ENCODE measurements at regions not wholly inside any gene's neighbourhood (a gene's known extent, or its start where the extent isn't known, plus 50 kb on each side); places are given as distances from the start of the nearest gene placed in this dataset.

DNA sequence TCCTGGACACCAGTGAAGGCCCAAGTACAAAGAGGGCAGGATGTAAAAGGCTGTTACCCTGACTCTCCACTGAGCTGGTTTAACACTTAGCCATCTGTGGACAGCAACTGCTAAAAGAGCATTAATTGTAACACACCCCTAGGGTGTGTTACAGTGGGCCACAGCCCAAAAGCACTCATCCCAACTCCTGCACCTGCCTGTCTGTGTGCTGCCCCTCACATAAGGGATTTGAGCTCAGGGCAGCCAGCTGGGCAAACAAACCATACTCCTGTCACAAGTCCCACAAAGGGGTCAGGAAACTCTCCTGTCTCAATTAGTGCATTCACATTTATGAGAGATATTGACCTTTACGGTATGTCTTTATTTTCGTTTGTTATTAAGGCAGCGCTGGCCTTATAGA is 833.1 kb upstream of the NXPH2 start:
- H2AFZ ChIP-seq (ENCODE audit: low read length) = no peak overlapping the region
- no peak overlapping the region for H3K4me2 ChIP-seq (ENCODE audit: low read length)
- H3K79me2 ChIP-seq (ENCODE audit: low read length) = no peaks in the 10 kb centered on the region
- no peak overlapping the region for H3K4me3 ChIP-seq (ENCODE audit: low read length)
- CTCF ChIA-PET = no interaction called here
- H3K9me2 ChIP-seq (replicated peaks; ENCODE audit: low read length) = no peaks in the 10 kb centered on the region
- TF ChIP-seq, protein P1, sequence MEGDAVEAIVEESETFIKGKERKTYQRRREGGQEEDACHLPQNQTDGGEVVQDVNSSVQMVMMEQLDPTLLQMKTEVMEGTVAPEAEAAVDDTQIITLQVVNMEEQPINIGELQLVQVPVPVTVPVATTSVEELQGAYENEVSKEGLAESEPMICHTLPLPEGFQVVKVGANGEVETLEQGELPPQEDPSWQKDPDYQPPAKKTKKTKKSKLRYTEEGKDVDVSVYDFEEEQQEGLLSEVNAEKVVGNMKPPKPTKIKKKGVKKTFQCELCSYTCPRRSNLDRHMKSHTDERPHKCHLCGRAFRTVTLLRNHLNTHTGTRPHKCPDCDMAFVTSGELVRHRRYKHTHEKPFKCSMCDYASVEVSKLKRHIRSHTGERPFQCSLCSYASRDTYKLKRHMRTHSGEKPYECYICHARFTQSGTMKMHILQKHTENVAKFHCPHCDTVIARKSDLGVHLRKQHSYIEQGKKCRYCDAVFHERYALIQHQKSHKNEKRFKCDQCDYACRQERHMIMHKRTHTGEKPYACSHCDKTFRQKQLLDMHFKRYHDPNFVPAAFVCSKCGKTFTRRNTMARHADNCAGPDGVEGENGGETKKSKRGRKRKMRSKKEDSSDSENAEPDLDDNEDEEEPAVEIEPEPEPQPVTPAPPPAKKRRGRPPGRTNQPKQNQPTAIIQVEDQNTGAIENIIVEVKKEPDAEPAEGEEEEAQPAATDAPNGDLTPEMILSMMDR (conservative IDR thresholded peaks at IDR 0.05; ENCODE audit: low read depth, low read length) = no peak
- TF ChIP-seq EZH2phosphoT487 (IDR thresholded peaks at IDR 0.05; ENCODE audit: borderline replicate concordance, low read length) (no peak), EZH2 (IDR thresholded peaks at IDR 0.05; ENCODE audit: low read length, unreplicated experiment) (no peak)
- POLR2A ChIA-PET (ENCODE audit: unreplicated experiment) = no interaction called here
- no peak overlapping the region for H3K9ac ChIP-seq (ENCODE audit: low read length)
- ATAC-seq = no peak
- no peaks in the 10 kb centered on the region for H4K20me1 ChIP-seq (ENCODE audit: low read length)
- no peak overlapping the region for H3K27ac ChIP-seq (ENCODE audit: low read length)
- H3K9me3 ChIP-seq (ENCODE audit: low read length) = no peaks in the 10 kb centered on the region
- DNase-seq = no peak
- no peaks in the 10 kb centered on the region; the same call in 1 of the 2 replicates for H3K4me1 ChIP-seq (ENCODE audit: insufficient read depth, low read length)
- no TSS peak for BruUV-seq (replicated peaks)
- H3K36me3 ChIP-seq (ENCODE audit: low read depth, low read length) = no peaks in the 10 kb centered on the region
- H3K27me3 ChIP-seq (ENCODE audit: low read length) = no peaks in the 10 kb centered on the region
- intact Hi-C loops (cut with micrococcal nuclease) = no loop called here
- no peaks in the 10 kb centered on the region for H3F3A ChIP-seq (ENCODE audit: low read length, unreplicated experiment)

DNA sequence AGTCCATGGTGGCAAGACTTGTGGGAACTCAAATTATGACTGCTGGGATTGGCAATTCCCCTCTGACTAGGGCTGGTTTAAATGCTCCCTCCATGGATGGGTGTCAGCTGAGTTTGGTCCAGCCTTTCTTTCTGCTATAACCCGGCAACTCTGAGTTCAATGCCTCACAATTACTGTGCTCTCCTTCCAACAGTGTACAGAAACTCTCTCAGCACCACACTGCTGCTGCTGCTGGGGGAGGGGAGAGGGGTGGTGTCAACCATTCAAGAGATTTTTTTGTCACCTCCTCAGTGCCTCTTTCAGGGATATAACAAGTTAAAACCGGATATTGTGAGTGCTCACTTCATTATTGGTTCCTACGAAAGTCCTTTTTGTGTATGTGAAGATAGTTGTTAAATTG is 830.3 kb upstream of the NXPH2 start:
- BruUV-seq (replicated peaks) = no TSS peak
- Histone ChIP-seq H3K9me2 (replicated peaks; ENCODE audit: low read length) (no peaks in the 10 kb centered on the region), H4K20me1 (ENCODE audit: low read length) (no peaks in the 10 kb centered on the region), H3K4me2 (ENCODE audit: low read length) (no peak overlapping the region), H3K9me3 (ENCODE audit: low read length) (no peaks in the 10 kb centered on the region), H3K9ac (ENCODE audit: low read length) (no peak overlapping the region), H2AFZ (ENCODE audit: low read length) (no peak overlapping the region), H3K27ac (ENCODE audit: low read length) (no peak overlapping the region), H3K27me3 (ENCODE audit: low read length) (no peaks in the 10 kb centered on the region), H3K4me1 (ENCODE audit: insufficient read depth, low read length) (no peaks in the 10 kb centered on the region), H3K36me3 (ENCODE audit: low read depth, low read length) (no peaks in the 10 kb centered on the region), H3F3A (ENCODE audit: low read length, unreplicated experiment) (no peaks in the 10 kb centered on the region), H3K79me2 (ENCODE audit: low read length) (no peaks in the 10 kb centered on the region), H3K4me3 (ENCODE audit: low read length) (no peak overlapping the region)
- DNase-seq (no peak), ATAC-seq (no peak)
- POLR2A ChIA-PET (ENCODE audit: unreplicated experiment) = no interaction called here
- intact Hi-C loops (cut with micrococcal nuclease) = no loop called here
- TF ChIP-seq, protein P1 (conservative IDR thresholded peaks at IDR 0.05; ENCODE audit: low read depth, low read length) = no peak
- CTCF ChIA-PET = no interaction called here

DNA sequence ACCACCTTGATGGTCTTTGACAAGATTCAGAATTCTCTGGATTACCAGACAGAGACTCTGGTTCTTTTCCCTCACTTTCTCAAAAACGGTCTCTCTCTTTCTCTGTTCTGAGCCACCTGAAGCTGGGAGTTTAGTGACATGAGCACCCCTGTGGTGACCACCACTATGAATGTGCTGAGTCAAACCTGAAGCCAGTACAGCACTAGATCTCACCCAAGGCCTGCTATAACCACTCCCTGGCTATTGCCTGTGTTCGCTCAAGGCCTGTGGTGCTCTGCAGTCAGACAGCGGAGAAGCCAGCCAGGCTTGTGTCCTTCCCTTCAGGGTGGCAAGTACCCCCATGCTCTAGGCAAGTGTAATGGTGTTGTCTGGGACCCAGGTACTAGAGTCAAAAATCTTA is 828.9 kb upstream of the NXPH2 start:
- Histone ChIP-seq H3K9ac (ENCODE audit: low read length) (no peak overlapping the region), H3K9me2 (replicated peaks; ENCODE audit: low read length) (no peaks in the 10 kb centered on the region), H2AFZ (ENCODE audit: low read length) (no peak overlapping the region), H3K36me3 (ENCODE audit: low read depth, low read length) (no peaks in the 10 kb centered on the region), H3K4me2 (ENCODE audit: low read length) (no peak overlapping the region), H3K4me3 (ENCODE audit: low read length) (no peak overlapping the region), H3K27ac (ENCODE audit: low read length) (no peak overlapping the region), H3K27me3 (ENCODE audit: low read length) (no peaks in the 10 kb centered on the region), H4K20me1 (ENCODE audit: low read length) (no peaks in the 10 kb centered on the region), H3K79me2 (ENCODE audit: low read length) (no peaks in the 10 kb centered on the region), H3F3A (ENCODE audit: low read length, unreplicated experiment) (no peaks in the 10 kb centered on the region), H3K9me3 (ENCODE audit: low read length) (no peaks in the 10 kb centered on the region), H3K4me1 (ENCODE audit: insufficient read depth, low read length) (no peaks in the 10 kb centered on the region)
- ChIA-PET POLR2A (ENCODE audit: unreplicated experiment) (no interaction called here), CTCF (no interaction called here)
- BruUV-seq (replicated peaks) = no TSS peak
- no peak for TF ChIP-seq EZH2phosphoT487 (IDR thresholded peaks at IDR 0.05; ENCODE audit: borderline replicate concordance, low read length)
- no peak for TF ChIP-seq EZH2 (IDR thresholded peaks at IDR 0.05; ENCODE audit: low read length, unreplicated experiment)
- TF ChIP-seq, protein P1 (conservative IDR thresholded peaks at IDR 0.05; ENCODE audit: low read depth, low read length) = no peak
- ATAC-seq = no peak
- no peak for DNase-seq
- intact Hi-C loops (cut with micrococcal nuclease) = no loop called here
